B cell (primary cell): ENCODE measurements at regions not wholly inside any gene's neighbourhood (a gene's known extent, or its start where the extent isn't known, plus 50 kb on each side); places are given as distances from the start of the nearest gene placed in this dataset.

Experiments used
- EZH2 ChIP-seq: IDR thresholded peaks from 2 replicates; pipeline ENCODE4 v1.6.1; 2012; ENCODE audit warnings: borderline replicate concordance, low read depth, mild to moderate bottlenecking, moderate library complexity, low read length; ENCODE audit not compliant: insufficient read depth, poor library complexity, severe bottlenecking
- TF ChIP-seq, protein P1 (sequence below): fragments of 200-600 bp; IDR thresholded peaks from one replicate; pipeline ENCODE4 v1.8.0; 2022; ENCODE audit warnings: antibody characterized with exemption, mild to moderate bottlenecking

DNA sequence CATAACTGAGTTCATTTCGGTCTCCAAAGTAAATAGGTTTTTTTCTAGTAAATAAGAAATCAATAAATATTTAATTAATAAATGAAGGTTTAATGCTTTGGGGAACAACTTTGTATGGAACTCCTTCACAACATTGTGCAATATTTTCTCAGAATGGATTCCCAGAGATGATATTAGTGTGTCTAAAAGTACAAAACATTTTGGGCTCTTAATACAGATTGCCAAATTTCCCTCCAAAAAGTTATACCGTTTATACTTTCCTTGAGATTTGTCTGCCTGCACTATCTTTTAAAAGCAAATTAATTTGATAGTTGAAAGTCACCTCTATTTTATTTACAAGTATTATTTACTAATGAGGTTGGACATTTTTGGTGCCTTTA lies 151.8 kb downstream of the FAM161A start:
- TF ChIP-seq, protein P1, sequence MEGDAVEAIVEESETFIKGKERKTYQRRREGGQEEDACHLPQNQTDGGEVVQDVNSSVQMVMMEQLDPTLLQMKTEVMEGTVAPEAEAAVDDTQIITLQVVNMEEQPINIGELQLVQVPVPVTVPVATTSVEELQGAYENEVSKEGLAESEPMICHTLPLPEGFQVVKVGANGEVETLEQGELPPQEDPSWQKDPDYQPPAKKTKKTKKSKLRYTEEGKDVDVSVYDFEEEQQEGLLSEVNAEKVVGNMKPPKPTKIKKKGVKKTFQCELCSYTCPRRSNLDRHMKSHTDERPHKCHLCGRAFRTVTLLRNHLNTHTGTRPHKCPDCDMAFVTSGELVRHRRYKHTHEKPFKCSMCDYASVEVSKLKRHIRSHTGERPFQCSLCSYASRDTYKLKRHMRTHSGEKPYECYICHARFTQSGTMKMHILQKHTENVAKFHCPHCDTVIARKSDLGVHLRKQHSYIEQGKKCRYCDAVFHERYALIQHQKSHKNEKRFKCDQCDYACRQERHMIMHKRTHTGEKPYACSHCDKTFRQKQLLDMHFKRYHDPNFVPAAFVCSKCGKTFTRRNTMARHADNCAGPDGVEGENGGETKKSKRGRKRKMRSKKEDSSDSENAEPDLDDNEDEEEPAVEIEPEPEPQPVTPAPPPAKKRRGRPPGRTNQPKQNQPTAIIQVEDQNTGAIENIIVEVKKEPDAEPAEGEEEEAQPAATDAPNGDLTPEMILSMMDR, result no peak
- no peak for TF ChIP-seq EZH2
